Adrenal gland (tissue), 9 donors: ENCODE measurements at regions not wholly inside any gene's neighbourhood (a gene's known extent, or its start where the extent isn't known, plus 50 kb on each side); places are given as distances from the start of the nearest gene placed in this dataset.

ENCODE experiments used
- DNase-seq, 7 donors: peaks; one replicate each; pipeline ENCODE4 v3.0.0-alpha.2; 2019 to 2020
- H3K27ac ChIP-seq, 5 donors: fragments of 200-600 bp; sonication (generic) in 4 of 5; 1 replicate in 3 of 5; 2 replicates in 2 of 5; pipeline versions ENCODE4 v1.5.1 to v1.8.0; 2016 to 2020; ENCODE audit warnings: mild to moderate bottlenecking in 1 of 5
- H3K27me3 ChIP-seq: fragments of 200-600 bp; 2 replicates; pipeline ENCODE4 v1.8.0; 2021
- H3K36me3 ChIP-seq, 2 donors: fragments of 200-600 bp; replicated peaks in 1 of 2; 1 replicate in 1 of 2; 2 replicates in 1 of 2; pipeline versions ENCODE4 v1.5.1 to v1.8.0; 2018 to 2022
- H3K4me1 ChIP-seq, 2 donors: fragments of 200-600 bp; replicated peaks in 1 of 2; 1 replicate in 1 of 2; 2 replicates in 1 of 2; pipeline versions ENCODE4 v1.5.1 to v1.8.0; 2018 to 2021
- H3K4me3 ChIP-seq, 4 donors: fragments of 200-600 bp; sonication (generic) in 3 of 4; one replicate each; pipeline ENCODE4 v1.5.1; 2016 to 2018
- H3K9me3 ChIP-seq, 3 donors: fragments of 200-600 bp; sonication (generic) in 1 of 3; replicated peaks in 1 of 3; 1 replicate in 2 of 3; 2 replicates in 1 of 3; pipeline versions ENCODE4 v1.5.1 to v1.8.0; 2016 to 2021
- CTCF ChIP-seq, 6 experiments: fragments of 450-650 bp in 4 of 6; fragments of 200-600 bp in 2 of 6; sonication (generic) in 1 of 6; IDR thresholded peaks; 1 replicate in 5 of 6; 2 replicates in 1 of 6; pipeline versions ENCODE4 v1.5.1 to v1.8.0; 2016 to 2021; ENCODE audit warnings: antibody characterized with exemption in 6 of 6, mild to moderate bottlenecking in 2 of 6, moderate library complexity in 1 of 6
- POLR2A ChIP-seq, 2 donors: fragments of 450-650 bp; IDR thresholded peaks; one replicate each; pipeline ENCODE4 v1.6.1; 2017; ENCODE audit warnings: antibody characterized with exemption in 2 of 2, mild to moderate bottlenecking in 2 of 2, moderate library complexity in 1 of 2
- WGBS, 4 donors: extraction: QIAGEN DNeasy Blood & Tissue Kit in 2 of 4; methylation state at CpG; one replicate each; pipeline versions ENCODE4 v1.1.5 to v1.1.7; 2013 to 2017; 5-methylcytosine and 5-hydroxymethylcytosine counted together
- intact Hi-C, 2 donors: fragments of 100-400 bp; cut with DNase I; formaldehyde crosslinking; loops; one replicate each; pipeline versions ENCODE4 v1.14.1 to v1.15.0; 2022 to 2023
- donor health status: healthy with polysubstance abuse.
- donor health status: Bipolar disorder and iron deficiency.
- donor health status: DM: yes; HTN: yes; CAD: no.
- donor health status: DM: no; HTN: no; CAD: no.
- donor health status: DM: no; HTN: no; CAD: no.

DNA sequence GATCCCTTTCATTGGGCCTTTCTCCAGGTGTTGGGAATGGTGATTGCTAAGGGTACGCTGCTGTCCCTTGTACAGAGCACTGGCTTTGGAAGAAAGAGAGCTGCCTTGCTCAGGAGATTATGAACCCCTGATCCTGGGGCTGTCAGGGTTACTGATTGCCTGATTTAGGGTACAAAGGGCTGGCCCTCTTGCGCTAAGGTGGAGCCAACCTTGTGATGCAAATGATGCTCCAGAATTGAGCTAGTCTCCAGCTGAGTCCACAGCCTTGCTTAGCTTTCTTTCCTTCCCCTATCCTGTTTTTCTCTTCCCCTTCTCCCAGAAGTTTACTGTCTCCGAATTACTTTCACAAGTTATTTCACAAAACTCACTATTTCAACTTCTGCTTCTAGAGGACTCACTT is 334.7 kb downstream of the AMY1C start:
- H3K4me3 ChIP-seq: no peak overlapping the region
- no peaks in the 10 kb centered on the region for H3K36me3 ChIP-seq
- TF ChIP-seq POLR2A (IDR thresholded peaks at IDR 0.05): no peak
- no peak for TF ChIP-seq CTCF (IDR thresholded peaks at IDR 0.05)
- 65 to 75% (median 71%) methylated on average over 3 of the region's 3 CpGs for WGBS, 4 donors
- intact Hi-C loops: no loop called here
- no peak for DNase-seq
- H3K4me1 ChIP-seq: no peaks in the 10 kb centered on the region
- no peak overlapping the region for H3K27ac ChIP-seq
- no peaks in the 10 kb centered on the region for H3K9me3 ChIP-seq
- no peaks in the 10 kb centered on the region for H3K27me3 ChIP-seq

DNA sequence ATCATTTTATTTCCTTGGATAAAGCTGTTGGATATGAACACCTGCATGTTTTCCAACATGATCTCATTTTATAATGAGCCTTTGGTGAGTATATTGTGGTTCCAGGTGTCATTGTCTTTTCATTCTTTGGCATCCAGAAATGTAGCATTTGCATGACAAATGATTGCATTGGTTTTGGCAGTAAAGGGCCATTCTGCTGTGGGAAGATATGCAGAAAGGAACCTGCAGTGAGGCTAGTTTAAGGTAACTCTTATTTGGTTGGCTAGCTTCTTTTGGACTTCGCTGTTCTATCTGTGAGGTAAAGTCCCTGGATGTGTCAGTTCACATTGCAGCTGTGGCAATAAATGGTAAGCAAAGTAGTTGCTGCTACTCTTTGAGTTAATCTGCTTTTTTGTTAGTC is 343.0 kb downstream of the AMY1C start:
- intact Hi-C loops: no loop called here
- H3K27ac ChIP-seq: no peak overlapping the region
- DNase-seq: no peak
- WGBS, 4 donors: 79 to 91% (median 84%) methylated on average over 1 of the region's 1 CpG
- H3K27me3 ChIP-seq: no peaks in the 10 kb centered on the region
- no peaks in the 10 kb centered on the region for H3K9me3 ChIP-seq
- H3K4me3 ChIP-seq: no peak overlapping the region
- TF ChIP-seq POLR2A (IDR thresholded peaks at IDR 0.05) (no peak), CTCF (IDR thresholded peaks at IDR 0.05) (no peak)
- no peaks in the 10 kb centered on the region for H3K36me3 ChIP-seq
- H3K4me1 ChIP-seq: no peaks in the 10 kb centered on the region

DNA sequence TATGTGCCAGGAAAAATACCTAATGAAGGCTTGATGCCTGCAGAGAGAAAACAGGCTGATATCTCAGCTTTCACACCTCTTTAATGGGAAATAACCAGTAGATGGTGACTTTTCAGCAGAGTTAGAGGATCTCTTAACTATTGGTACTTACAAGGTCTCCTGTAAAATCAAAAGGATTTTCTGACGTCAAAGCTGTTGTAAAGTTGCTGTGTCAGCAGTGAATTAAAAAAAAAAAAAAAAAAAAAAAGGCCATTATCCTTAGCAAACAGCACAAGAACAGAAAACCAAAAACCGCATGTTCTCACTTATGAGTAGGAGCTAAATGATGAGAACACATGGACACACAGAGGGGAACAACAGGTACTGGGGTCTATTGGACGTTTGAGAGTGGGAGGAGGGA is 349.1 kb downstream of the AMY1C start:
- H3K4me3 ChIP-seq: no peak overlapping the region
- H3K4me1 ChIP-seq: no peaks in the 10 kb centered on the region
- 32 to 45% (median 39%) methylated on average over 3 of the region's 3 CpGs for WGBS, 4 donors
- H3K27ac ChIP-seq: no peak overlapping the region
- no peak for DNase-seq
- H3K36me3 ChIP-seq: no peaks in the 10 kb centered on the region
- H3K9me3 ChIP-seq: no peaks in the 10 kb centered on the region
- no peaks in the 10 kb centered on the region for H3K27me3 ChIP-seq
- intact Hi-C loops: no loop called here
- TF ChIP-seq CTCF (IDR thresholded peaks at IDR 0.05): no peak
- TF ChIP-seq POLR2A (IDR thresholded peaks at IDR 0.05): no peak

DNA sequence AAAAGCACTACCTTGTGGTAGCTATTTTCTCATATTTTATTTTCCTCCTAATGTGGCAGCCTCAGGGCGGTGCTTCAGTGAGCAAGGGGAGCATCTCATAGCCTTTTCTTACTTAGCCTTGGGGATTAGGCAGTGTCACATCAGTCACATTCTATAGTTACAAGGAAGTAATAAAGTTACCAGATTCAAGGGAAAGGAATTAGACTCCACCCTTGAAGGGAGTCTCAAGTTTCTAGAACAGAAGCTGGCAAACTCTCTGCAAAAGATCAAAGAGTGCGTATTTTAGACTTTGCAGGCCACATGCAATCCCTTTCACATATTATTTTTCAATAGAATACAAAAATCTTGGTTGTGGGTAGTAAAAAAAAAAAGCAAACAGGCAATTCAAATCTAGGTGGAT is 350.4 kb downstream of the AMY1C start:
- H3K27me3 ChIP-seq: no peaks in the 10 kb centered on the region
- no peaks in the 10 kb centered on the region for H3K4me1 ChIP-seq
- no peak overlapping the region for H3K4me3 ChIP-seq
- no peak for TF ChIP-seq POLR2A (IDR thresholded peaks at IDR 0.05)
- no peak for TF ChIP-seq CTCF (IDR thresholded peaks at IDR 0.05)
- no peak overlapping the region for H3K27ac ChIP-seq
- no peaks in the 10 kb centered on the region for H3K36me3 ChIP-seq
- DNase-seq: no peak
- H3K9me3 ChIP-seq: no peaks in the 10 kb centered on the region
- 77 to 83% (median 78%) methylated on average over 2 of the region's 2 CpGs for WGBS, 4 donors
- intact Hi-C loops: no loop called here
